HL-60/S4 treated with retinoic acid at 250 ng/mL for 4 days and 3 days (cell line): ENCODE measurements at regions not wholly inside any gene's neighbourhood (a gene's known extent, or its start where the extent isn't known, plus 50 kb on each side); places are given as distances from the start of the nearest gene placed in this dataset.

Experiments used
- in situ Hi-C: fragments of 300-500 bp; cut with MboI; formaldehyde crosslinking; loops from 2 replicates; pipeline ENCODE4 v1.7.0; 2022; ENCODE audit warnings: low sequenced_read_pairs

DNA sequence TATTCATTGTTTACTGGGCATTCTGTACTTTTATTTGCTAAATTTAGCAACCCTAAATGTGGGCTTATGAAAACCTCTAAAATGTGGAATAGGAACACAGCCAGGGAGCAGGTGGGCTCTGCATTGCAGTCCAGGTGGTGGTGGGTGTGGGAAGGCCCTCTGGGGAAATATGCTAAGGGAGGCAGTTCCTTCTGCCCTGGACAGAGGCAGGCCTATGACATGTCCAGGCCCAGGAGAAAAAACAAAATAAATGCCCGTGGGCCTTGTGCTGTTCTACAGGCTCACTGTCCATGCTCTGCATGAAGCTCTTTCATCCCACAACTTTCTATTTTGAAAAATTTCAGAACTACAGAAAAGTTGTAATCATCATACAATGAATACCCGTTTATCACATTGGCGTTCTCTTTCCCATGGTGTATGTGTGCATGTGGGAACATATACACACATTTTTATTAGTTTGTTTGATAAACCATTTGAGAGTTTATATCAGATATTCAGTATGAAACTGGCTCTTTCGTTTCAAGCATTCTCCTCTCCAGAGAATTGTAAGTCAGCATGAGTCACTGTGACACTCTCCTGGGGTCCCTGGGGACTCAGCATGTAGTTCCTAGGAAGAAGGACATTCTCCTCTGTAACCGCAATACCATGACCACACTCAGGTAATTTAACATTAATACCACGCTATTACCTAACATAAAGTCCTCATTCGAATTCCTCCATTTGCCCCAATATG, 505.3 kb downstream of the COG6 start:
- in situ Hi-C loops, result no loop called here

DNA sequence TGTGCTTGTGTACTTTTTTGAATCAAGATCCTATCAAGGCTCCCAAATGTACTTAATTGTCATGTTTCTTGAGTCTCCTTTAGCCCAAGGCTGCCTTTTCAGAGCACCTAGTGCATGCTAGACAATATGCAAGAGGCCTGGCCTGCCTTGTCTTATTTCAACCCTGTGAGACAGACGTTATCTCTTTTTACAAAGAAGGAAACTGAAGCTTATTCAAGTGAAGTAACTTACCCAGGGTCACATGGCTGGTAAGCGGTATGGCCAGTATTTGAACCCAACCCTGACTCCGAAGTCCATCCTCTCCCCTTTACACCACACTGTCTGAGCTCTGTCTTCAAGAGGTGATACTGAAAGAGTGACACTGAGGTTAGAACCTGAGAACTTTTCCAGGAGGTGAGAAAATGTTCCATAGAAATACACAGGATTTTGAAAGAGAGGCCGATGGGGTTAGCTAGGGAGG, 505.1 kb downstream of the FOXO1 start:
- in situ Hi-C loops, result no loop called here

DNA sequence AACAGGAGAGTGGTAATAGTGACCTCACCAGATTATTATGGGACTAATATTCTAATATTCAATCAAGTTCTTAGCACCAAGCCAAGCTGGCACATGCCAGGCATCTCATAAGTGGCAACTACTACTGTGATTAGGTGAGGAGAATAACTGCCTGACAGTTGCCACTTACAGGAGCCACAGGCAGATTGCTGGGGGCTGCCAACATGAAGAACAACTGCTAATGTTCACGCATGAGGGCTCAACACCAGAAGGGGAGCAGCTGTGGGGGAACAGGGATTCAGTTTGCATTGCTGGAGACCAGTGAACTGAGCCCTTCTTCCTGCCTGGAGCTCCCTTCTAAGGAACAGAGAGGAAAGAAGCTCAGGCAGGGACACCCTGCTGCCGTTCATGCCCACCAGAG, 504.5 kb downstream of the FOXO1 start:
- in situ Hi-C loops, result no loop called here

DNA sequence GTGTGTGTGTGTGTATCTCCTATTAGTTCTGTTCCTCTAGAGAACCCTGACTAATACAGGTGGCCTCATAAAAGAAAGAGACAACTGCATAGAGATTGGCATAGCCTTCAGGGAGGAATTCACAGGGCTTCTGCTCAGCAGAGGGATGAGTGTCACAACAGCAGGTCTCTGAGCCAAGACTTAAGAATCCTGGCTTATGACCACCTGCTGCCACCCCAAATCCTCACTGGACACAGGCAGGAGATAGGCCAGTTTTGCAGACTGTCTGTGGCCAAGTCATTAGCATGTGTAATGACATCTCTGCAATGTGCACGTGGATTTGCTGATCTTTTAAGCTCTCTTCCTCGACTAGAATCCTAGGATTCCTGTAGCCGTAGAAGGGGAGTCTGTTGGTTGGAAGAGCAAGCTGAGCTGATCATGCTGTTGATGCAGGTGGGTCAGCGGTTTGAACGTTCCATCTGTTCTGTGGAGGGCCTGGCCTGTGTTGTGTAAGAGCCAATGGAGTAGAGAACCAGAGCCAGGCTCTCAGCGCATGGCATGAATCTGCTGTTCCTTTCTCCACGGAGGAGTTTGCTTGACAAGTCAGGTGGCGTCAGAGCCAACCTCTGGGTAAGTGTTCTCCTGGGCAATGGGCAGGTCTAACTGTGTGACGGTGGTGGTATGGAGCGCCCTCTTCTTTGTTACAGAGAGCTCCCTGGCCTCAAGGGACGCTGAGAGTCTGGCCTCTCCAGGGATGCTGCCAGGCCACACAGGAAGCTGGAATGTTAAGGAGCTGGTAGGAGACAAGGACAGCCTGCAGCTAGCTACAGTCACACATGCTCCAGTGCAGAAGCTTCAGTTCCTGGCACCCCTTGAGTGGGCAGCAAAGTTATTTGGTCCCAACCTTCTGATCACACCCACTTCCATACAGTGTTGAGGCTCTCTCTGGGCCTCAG, 503.1 kb downstream of the FOXO1 start:
- in situ Hi-C loops, result no loop called here

DNA sequence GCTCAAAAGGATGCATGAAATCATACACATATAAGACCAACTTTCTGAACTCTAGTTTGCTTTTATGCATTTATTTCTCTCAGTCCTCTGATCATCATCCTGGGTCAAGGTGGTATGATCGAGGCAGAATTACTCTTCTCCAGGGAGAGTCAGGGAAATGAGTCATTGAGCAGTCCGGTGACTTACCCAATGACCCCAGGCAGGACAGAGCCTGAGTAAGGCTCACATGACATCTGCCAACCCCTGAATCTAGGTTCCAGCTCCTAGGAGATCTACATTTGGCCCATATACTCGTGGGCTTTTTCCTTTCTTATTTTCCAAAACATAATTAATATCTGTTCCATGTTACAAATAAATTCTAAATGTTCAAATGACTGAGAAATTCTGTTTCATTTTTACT, 502.3 kb downstream of the FOXO1 start:
- in situ Hi-C loops, result no loop called here

DNA sequence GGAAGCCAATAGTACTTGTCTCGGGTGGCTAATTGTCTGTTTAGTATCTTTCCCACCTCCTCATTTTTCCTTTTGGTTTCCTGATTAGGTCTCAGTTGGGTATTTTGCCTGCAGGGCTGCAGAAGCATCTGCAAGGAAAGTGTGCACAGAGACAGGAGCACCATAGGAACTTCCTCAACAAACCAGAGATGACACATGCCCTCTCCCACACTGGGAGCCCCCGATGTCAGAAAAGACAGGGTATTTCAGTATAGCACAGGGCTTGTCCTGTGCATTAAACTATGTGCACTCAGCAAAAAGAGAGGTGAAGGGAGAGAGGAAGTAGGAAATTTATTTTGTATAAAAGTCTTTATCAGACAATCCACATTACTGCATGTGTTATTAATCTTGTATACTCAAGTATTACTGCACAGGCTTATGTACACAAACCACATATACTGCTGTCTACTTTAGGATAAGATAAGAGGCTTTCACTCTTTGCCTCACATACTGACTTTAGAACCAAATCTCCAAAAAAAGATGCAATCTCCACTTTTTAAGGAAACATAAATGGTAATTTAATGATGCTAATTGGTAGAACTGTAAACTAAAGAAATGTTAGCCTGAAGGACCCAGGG, 501.0 kb downstream of the FOXO1 start:
- in situ Hi-C loops, result no loop called here

DNA sequence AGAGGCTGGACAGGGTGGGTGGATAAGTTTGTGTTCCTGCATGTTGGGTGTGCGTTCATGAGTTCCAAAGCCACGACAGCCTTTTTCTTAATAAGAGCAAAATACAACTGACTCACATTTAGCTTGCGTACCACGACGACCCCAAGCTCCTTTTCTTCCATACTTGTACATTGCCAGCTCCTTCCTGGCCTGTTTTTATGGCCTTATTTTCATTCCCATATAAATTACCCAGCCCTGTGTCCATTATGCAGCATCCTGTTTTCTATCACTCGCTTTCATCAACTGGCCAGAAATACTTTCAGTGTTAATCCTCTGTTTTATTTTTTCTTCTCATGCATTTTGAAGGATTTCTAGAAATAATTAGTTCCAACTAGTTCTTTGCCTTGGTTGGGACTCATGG, 499.1 kb downstream of the FOXO1 start:
- in situ Hi-C loops, result no loop called here

DNA sequence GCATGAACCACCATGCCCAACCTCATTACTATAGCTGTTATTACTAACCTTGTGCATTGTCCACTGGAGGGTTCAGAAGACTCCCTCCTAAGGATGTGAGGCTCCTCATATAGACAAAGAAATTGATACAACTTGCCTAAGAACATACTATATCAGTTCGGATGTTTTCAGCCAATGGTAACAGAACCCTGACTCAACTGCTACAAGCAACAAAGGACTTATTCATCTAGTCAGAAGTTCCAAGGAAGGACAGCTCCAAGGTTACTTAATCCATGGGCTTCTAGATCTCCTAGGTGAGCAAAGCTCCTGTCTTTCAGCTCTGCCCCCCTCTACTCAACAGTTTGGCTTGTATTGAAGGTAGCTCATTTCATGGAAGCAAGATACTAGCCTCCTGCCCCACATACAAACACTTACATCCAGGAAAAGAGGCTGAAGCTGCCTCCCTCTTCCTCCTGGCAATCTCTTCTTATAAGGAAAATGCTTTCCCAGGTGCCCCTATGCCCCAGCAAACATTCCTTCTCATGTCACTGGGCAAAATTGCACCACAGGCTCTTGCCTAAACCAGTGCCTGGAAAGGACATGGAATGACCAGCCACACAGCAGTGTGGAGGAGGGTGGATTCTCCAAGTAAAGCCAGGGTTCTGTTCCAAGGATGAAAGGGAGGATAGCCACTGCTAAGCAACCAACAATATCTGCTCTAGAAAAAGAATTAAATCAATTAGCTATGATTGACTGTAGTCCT, 497.8 kb downstream of the FOXO1 start:
- in situ Hi-C loops, result no loop called here

DNA sequence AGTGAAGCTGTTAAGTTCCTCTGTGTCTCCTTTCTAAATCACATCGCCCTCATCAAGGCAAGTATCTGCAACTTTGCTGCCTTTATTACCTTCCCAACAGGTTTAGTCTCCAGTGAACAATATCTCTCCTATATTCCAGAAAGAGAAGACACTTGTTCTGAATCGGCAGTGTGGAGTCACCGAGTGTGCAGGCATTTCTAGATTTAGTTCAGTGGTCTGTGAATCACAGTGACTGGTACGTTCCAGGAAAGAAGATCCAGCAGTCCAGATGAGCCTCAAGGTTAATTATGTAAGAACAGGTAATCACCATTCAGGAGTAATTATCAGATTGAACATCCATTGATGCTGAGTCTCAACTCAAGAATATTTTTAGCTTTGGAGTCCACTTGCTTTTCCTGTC, 497.0 kb downstream of the FOXO1 start:
- in situ Hi-C loops, result no loop called here

DNA sequence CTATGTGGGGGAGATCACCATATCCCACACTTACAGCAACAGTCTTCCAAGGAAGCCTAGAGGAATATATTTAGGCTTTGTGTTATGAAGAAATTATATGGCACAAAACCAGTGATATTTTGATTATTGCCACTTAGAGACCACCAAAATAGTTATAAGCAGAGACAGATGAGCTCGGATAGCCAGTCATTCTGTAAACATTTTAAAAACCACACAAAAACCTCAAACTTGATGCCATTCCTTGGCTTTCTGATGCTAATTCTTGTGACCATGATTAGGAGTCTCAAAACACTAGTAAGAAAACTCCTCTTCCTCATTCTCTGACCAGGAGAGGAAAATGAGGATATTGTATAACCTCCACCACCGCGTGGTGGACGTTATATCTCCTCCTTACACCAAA, 496.4 kb downstream of the FOXO1 start:
- in situ Hi-C loops, result no loop called here

DNA sequence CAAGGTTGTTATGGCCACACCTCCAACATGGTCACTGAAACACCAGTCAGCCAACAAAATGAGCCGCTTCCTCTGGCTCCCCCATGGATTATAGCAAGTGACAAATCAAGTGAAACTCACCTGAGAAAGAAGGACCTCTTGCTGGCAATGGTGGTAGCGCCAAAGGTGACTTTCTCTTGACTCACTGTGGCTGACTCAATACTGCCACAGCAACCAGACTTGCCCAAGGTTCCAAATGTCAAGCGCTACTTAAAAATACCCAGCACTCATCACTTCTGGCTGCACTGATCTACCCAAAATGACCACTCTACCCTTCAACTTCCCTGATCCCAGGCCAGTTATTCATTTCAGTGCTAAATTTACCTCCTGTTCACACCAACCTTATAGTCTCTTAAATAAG, 495.5 kb downstream of the FOXO1 start:
- in situ Hi-C loops, result no loop called here

DNA sequence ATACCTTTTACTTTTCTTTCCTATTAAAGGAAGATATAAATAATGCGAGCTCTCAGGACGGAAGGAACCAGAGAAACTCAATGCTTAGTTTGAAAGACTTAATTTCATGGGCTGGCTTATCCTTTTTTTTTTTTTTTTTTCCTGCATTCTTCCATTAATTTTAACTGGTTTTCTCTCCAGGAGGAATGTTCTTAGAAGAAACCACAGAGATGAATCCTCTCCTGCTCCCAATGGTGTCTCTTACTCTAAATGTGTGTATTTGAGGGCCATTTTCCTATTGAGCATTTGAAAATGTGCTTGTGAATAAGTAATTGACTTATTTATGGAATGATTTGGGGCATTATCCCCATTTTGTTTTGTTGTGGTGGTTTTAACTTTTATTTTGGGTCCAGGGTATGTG, 494.9 kb downstream of the FOXO1 start:
- in situ Hi-C loops, result no loop called here

DNA sequence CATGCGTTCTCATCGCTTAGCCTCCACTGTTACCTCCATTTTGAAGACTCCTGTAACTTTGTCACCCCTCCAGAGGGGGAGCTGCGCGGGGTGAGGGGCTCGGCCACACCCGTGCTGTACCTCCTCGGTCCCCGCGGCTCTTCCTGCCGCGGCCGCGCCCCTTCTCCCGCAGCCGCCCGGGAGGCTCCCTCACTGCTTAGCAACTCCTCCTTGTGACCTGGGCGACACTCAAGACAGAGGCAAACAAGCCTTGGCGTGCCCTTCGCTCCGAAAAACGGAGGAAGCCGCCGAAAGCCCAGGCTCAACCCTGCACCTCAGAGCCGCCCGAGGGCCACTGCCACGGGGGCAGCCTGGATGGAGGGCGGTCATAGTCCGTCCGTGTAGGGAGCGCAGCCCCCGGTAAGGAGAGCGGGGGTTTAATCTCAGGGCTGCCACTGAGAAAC, 494.3 kb downstream of the FOXO1 start:
- in situ Hi-C loops, result no loop called here

DNA sequence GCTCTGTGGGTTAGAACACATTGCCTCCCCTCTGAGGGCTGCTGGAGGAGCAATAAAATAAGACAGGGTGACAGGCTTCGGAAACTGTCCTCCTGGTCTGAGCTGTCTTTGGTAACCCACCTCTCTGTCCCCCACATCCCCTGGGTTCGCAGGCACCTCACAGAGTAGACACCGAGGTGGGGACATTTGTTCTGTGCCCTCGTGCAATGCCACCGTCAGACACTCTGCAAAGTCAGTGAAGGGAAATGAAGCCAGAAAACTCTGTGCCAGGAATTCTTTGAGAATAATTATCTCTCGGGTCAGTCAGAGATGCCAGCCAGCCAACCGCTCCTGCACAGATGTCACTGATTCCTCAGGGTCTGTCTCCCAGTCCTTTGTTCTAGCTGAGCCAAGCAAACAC, 493.6 kb downstream of the FOXO1 start:
- in situ Hi-C loops, result no loop called here

DNA sequence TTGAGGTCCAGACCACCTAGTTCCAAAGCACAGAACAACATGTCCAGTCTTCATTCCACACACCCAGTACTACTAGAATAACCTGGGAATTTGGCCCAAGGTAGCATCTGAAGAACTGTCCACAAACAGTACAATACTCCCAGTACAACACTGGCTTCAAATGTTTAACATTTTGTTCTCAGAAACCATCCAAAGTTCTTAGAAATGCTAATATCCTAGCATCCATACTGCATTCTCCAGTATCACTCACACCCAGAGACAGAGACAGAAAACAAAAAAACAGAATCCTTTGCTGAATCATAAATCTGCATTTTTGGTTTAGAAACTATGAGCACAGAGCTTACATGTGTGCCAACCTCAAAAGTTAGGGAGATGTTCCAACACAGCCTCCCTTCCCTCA, 490.8 kb downstream of the FOXO1 start:
- in situ Hi-C loops, result no loop called here

DNA sequence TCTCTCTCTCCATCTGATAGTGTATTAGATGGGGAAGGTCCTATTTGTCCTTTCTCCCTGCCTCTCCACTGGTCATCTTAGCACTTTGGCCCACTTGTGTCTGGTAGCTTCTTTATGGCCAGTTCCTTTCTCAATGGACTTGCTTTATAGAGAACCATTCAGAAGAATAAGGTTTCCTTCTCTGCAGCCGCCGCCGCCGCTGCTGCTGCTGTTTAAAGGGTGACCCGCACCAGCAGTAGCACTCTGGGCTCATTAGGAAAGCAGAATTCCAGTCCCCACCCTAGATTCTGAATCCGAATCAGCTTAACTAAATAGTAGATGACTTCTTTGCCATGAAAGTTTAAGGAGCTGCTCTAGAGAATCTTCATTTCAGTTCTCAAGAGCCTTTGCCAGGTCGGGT, 490.2 kb downstream of the FOXO1 start:
- in situ Hi-C loops, result no loop called here

DNA sequence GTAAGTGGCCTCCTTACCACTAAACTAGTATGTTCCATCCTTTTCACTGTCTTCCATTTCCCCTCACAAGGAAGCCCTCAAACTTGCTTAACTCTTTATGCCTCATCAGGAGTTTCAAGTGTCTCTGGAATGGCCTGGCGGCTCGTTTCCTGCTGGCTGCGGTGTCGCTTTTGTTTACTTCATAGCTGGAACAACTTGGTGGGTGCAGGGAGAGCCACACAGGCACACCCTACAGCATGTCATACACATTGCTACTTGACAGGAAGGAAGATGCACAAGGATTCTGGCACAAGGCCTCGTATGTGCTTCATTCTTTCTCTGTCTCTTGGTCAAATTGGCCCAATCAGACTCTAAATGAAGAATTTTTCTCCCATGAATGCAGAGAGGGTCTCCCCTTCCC, 488.3 kb downstream of the FOXO1 start:
- in situ Hi-C loops, result no loop called here

DNA sequence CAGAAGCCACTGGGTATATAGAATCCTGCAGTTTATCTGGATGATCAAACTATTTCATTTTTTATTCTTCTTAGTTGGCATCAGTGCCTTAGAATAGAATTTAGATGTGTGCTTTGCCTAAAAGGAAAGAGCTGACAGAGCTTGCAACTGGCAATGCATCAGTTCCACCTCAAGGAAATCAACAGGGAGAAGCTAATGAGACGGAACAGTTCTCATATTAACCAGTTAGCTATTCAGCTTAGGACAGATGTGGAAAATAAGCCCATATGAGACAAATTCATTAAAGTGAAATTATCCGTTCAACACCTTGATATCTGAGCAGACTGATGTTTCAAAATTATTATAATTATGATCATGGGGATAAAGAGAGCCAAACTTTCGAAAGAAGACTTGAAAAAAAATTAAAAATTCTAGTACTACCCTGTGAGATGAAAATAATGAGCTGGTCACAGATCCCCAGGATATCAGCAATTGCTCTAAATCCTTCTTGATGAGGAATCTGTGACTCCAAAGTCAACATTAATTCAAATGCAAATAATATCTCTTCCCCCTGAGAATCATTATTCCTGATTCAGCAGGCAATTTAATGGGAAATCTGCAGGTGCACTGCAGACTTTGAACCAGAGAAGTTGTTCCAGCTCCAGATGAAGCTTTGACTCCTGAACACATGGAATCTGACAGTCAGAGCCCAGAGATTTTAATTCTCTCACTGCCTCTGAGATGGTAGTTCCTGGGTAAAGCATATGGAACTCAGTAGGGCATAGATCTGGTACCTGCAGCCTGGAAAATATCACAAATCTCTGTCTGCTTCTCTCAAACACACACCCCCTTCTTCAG, 486.8 kb downstream of the FOXO1 start:
- in situ Hi-C loops, result no loop called here

DNA sequence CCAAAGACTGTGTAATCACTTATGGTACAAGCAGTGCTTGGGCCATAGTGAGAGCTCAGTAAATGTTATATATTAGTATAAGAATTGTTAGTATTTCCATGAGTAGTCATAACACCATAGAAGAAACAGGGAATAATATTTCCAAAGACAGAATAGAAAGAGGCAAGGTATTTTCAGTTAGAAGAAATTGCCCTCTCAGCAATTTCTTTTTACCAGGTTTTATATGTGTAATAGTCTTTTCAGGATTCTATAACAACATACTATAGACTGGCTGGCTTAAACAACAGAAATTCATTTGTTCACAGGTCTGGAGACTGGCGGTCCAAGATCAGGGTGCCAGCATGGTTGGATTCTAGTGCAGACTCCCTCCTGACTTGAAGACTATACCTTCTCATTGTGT, 485.7 kb downstream of the FOXO1 start:
- in situ Hi-C loops, result no loop called here

DNA sequence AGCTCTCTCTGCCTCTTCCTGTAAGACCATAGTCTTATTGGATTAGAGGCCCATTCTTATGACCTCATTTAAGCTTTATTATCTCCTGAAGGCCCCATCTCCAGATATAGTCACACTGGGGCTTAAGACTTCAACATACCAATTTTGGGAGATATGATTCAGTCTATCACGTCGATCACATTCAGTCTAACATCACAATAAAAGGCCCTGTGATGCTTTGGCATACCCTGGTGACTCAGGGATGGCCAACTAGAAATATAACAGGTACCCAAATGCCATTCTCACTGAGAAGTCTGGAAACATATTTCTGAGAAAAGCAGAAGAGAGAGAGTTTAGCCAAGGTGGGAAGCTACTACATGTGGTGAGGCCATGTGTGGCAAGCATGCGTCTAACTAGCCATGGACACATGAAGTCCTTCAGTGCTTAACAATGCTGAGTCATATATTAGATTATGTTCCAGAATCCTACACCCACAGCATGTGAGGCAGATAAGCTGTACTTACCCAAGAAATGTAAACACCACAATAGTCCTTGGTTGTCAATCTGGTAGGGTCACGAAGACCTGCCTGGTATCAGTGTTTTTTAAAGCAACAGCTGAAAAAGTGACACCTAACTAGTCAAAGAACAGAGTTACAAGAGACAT, 485.1 kb downstream of the FOXO1 start:
- in situ Hi-C loops, result no loop called here
